K562 (cell line): ENCODE measurements at regions not wholly inside any gene's neighbourhood (a gene's known extent, or its start where the extent isn't known, plus 50 kb on each side); places are given as distances from the start of the nearest gene placed in this dataset.

Experiments
- ATAC-seq: fragments of 200-7000 bp; cut with Tn5 transposase; 3 replicates; pipeline ENCODE4 v1.9.1; 2020; ENCODE audit warnings: moderate library complexity
- BruUV-seq: library from RNA; stranded (reverse); fragments of 400-500 nt; replicated peaks from 2 replicates; lab custom pipeline; 2021; lab: Mats Ljungman, UMichigan
- CTCF ChIA-PET: fragments of 300-600 bp; formaldehyde crosslinking; extraction: SDS; loops from one replicate; lab custom pipeline; 2021; ENCODE audit warnings: low intra/inter-chr PET ratio; lab: Yijun Ruan, JAX
- POLR2A ChIA-PET: fragments of 300-600, 350-650 bp; sonication (Branson Sonifier 250); formaldehyde crosslinking; extraction: SDS; loops from one replicate; lab custom pipeline; 2021; ENCODE audit warnings: antibody characterized with exemption, inconsistent platforms; lab: Yijun Ruan, JAX
- DNase-seq, 4 experiments: peaks; one replicate each; pipeline versions ENCODE4 v3.0.0 to v3.0.0-alpha.2; 2011 to 2018; ENCODE audit warnings: low spot score in 3 of 4, mixed read lengths in 3 of 4; ENCODE audit errors: extremely low read depth in 1 of 4
- FAIRE-seq: peaks from 2 replicates; lab custom pipeline; 2011; peaks lifted over from hg19 to GRCh38; lab: Jason Lieb, UNC
- H2AFZ ChIP-seq: 2 replicates; pipeline ENCODE4 v1.6.0; 2011; ENCODE audit warnings: low read depth, low read length, control low read depth, inconsistent platforms
- H3K27ac ChIP-seq: fragments of 200-600 bp; 3 replicates; pipeline ENCODE4 v1.8.0; 2011; ENCODE audit warnings: low read depth, mild to moderate bottlenecking, control low read depth, inconsistent platforms, low read length, moderate library complexity, mixed read lengths; ENCODE audit errors: extremely low read depth
- H3K27me3 ChIP-seq, 2 experiments: fragments of 300-600 bp in 1 of 2; 2 replicates in 1 of 2; 3 replicates in 1 of 2; pipeline versions ENCODE4 v1.6.0 to v1.8.0; 2011; ENCODE audit warnings: inconsistent platforms in 2 of 2, low read length in 2 of 2, mild to moderate bottlenecking in 1 of 2, mixed read lengths in 1 of 2, moderate library complexity in 1 of 2; ENCODE audit not compliant: control insufficient read depth in 2 of 2, insufficient read depth in 2 of 2
- H3K36me3 ChIP-seq: fragments of 300-600 bp; 3 replicates; pipeline ENCODE4 v1.8.0; 2011; ENCODE audit warnings: mild to moderate bottlenecking, low read length, inconsistent platforms; ENCODE audit not compliant: control insufficient read depth, insufficient read depth
- H3K4me1 ChIP-seq, 2 experiments: fragments of 200-600 bp in 1 of 2; replicated peaks in 1 of 2; 2 replicates in 1 of 2; 3 replicates in 1 of 2; pipeline versions ENCODE4 v1.5.1 to v1.8.0; 2011; ENCODE audit warnings: inconsistent platforms in 2 of 2, low read length in 2 of 2, mild to moderate bottlenecking in 1 of 2, mixed read lengths in 1 of 2, moderate library complexity in 1 of 2; ENCODE audit not compliant: control insufficient read depth in 2 of 2, insufficient read depth in 2 of 2
- H3K4me2 ChIP-seq: 2 replicates; pipeline ENCODE4 v1.6.1; 2011; ENCODE audit warnings: low read length, control low read depth, inconsistent platforms, mixed read lengths; ENCODE audit not compliant: insufficient read depth
- H3K4me3 ChIP-seq: fragments of 200-600 bp; sonication (generic), shearing (Covaris generic); 2 replicates; pipeline ENCODE4 v1.5.1; 2016; ENCODE audit warnings: control low read depth, inconsistent platforms
- H3K79me2 ChIP-seq: fragments of 200-600 bp; 3 replicates; pipeline ENCODE4 v1.8.0; 2011; ENCODE audit warnings: low read length, inconsistent platforms; ENCODE audit not compliant: control insufficient read depth, insufficient read depth
- H3K9ac ChIP-seq, 2 experiments: 2 replicates each; pipeline versions ENCODE4 v1.6.0 to v1.6.1; 2011; ENCODE audit warnings: low read depth in 2 of 2, low read length in 2 of 2, control low read depth in 1 of 2, inconsistent platforms in 1 of 2, mild to moderate bottlenecking in 1 of 2, mixed read lengths in 1 of 2; ENCODE audit not compliant: insufficient read depth in 1 of 2
- H3K9me1 ChIP-seq: one replicate; pipeline ENCODE4 v1.6.0; 2011; ENCODE audit warnings: inconsistent platforms, mild to moderate bottlenecking, low read length, moderate library complexity; ENCODE audit not compliant: control insufficient read depth, insufficient read depth
- H3K9me3 ChIP-seq: replicated peaks from 2 replicates; pipeline ENCODE4 v1.5.1; 2011; ENCODE audit warnings: low read depth, low read length, inconsistent platforms; ENCODE audit not compliant: control insufficient read depth, insufficient read depth
- H4K20me1 ChIP-seq: replicated peaks from 2 replicates; pipeline ENCODE4 v1.6.1; 2011; ENCODE audit warnings: low read length, inconsistent platforms, mixed read lengths; ENCODE audit not compliant: control insufficient read depth, insufficient read depth
- BMI1 ChIP-seq: fragments of 150-350 bp; IDR thresholded peaks from 2 replicates; pipeline ENCODE4 v1.6.1; 2014; ENCODE audit warnings: low read length
- GTF2A2 ChIP-seq: IDR thresholded peaks from 2 replicates; pipeline ENCODE4 v1.6.1; 2016; ENCODE audit warnings: mild to moderate bottlenecking, missing genetic modification characterization, missing compliant biosample characterization
- TBL1XR1 ChIP-seq, 2 experiments: IDR thresholded peaks; 2 replicates each; pipeline ENCODE4 v1.6.1; 2012; ENCODE audit warnings: improper control_type of control experiment in 2 of 2, low read length in 2 of 2, mild to moderate bottlenecking in 1 of 2
- ZNF431 ChIP-seq: sonication (generic); formaldehyde crosslinking; IDR thresholded peaks from 2 replicates; pipeline ENCODE4 v1.8.0; 2022; ENCODE audit warnings: mild to moderate bottlenecking, missing genetic modification reagents
- WGBS: fragments of 100-300 bp; shearing (Covaris generic); methylation state at CpG from one replicate; pipeline ENCODE4 v1.1.6; 2016; ENCODE audit warnings: low coverage, mixed read lengths; ENCODE audit not compliant: insufficient coverage; ENCODE audit errors: missing lambda C conversion rate; 5-methylcytosine and 5-hydroxymethylcytosine counted together
- in situ Hi-C: fragments of 300-500 bp; cut with MboI; formaldehyde crosslinking; loops from 4 replicates; pipeline ENCODE4 v1.15.0; 2018; ENCODE audit warnings: inconsistent platforms, mixed read lengths
- intact Hi-C: fragments of 100-400 bp; cut with micrococcal nuclease; formaldehyde crosslinking; loops from 2 replicates; pipeline ENCODE4 v1.14.2; 2022
- TF ChIP-seq, protein P1 (sequence below): fragments of 450-650 bp; IDR thresholded peaks from 2 replicates; pipeline ENCODE4 v1.6.1; 2018; ENCODE audit not compliant: partially characterized antibody
- TF ChIP-seq, protein P2 (sequence below): fragments of 450-650 bp; IDR thresholded peaks from 2 replicates; pipeline ENCODE4 v1.6.1; 2017; ENCODE audit warnings: mild to moderate bottlenecking, moderate library complexity
- TF ChIP-seq, protein P3 (sequence below): fragments of 200-600 bp; sonication (generic); IDR thresholded peaks from one replicate; pipeline ENCODE4 v1.6.1; 2012; ENCODE audit warnings: mild to moderate bottlenecking, low read depth, low read length, inconsistent platforms

- no peaks in the 10 kb centered on the region for H3K79me2 ChIP-seq
- H3K4me3 ChIP-seq, result no peak overlapping the region
- ChIA-PET CTCF (no interaction called here), POLR2A (no interaction called here)
- no peak overlapping the region for H3K4me2 ChIP-seq
- in situ Hi-C loops (no loop called here), intact Hi-C loops (no loop called here)
- WGBS, result 0% methylated on average over 2 of the region's 2 CpGs
- H2AFZ ChIP-seq, result no peak overlapping the region
- ATAC-seq, result no peak
- H4K20me1 ChIP-seq, result no peaks in the 10 kb centered on the region
- DNase-seq, result no peak
- no peaks in the 10 kb centered on the region for H3K9me3 ChIP-seq
- H3K27me3 ChIP-seq, result no peaks in the 10 kb centered on the region
- no peaks in the 10 kb centered on the region for H3K36me3 ChIP-seq
- H3K9me1 ChIP-seq, result no peaks in the 10 kb centered on the region
- H3K4me1 ChIP-seq, result no peaks in the 10 kb centered on the region
- no TSS peak for BruUV-seq
- FAIRE-seq, result no peak
- H3K9ac ChIP-seq, result no peak overlapping the region
- no peak overlapping the region for H3K27ac ChIP-seq
- TF ChIP-seq ZNF431 (CRISPR knock-in tag) (no peak), BMI1 (no peak), TBL1XR1 (IDR thresholded peaks at IDR 0.05; ENCODE audit: low read length in 2 of 2) (no peak), GTF2A2 (tag) (no peak)
- TF ChIP-seq, protein P1, sequence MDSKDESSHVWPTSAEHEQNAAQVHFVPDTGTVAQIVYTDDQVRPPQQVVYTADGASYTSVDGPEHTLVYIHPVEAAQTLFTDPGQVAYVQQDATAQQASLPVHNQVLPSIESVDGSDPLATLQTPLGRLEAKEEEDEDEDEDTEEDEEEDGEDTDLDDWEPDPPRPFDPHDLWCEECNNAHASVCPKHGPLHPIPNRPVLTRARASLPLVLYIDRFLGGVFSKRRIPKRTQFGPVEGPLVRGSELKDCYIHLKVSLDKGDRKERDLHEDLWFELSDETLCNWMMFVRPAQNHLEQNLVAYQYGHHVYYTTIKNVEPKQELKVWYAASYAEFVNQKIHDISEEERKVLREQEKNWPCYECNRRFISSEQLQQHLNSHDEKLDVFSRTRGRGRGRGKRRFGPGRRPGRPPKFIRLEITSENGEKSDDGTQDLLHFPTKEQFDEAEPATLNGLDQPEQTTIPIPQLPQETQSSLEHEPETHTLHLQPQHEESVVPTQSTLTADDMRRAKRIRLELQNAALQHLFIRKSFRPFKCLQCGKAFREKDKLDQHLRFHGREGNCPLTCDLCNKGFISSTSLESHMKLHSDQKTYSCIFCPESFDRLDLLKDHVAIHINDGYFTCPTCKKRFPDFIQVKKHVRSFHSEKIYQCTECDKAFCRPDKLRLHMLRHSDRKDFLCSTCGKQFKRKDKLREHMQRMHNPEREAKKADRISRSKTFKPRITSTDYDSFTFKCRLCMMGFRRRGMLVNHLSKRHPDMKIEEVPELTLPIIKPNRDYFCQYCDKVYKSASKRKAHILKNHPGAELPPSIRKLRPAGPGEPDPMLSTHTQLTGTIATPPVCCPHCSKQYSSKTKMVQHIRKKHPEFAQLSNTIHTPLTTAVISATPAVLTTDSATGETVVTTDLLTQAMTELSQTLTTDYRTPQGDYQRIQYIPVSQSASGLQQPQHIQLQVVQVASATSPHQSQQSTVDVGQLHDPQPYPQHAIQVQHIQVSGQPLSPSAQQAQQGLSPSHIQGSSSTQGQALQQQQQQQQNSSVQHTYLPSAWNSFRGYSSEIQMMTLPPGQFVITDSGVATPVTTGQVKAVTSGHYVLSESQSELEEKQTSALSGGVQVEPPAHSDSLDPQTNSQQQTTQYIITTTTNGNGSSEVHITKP, result no peak
- TF ChIP-seq, protein P2, sequence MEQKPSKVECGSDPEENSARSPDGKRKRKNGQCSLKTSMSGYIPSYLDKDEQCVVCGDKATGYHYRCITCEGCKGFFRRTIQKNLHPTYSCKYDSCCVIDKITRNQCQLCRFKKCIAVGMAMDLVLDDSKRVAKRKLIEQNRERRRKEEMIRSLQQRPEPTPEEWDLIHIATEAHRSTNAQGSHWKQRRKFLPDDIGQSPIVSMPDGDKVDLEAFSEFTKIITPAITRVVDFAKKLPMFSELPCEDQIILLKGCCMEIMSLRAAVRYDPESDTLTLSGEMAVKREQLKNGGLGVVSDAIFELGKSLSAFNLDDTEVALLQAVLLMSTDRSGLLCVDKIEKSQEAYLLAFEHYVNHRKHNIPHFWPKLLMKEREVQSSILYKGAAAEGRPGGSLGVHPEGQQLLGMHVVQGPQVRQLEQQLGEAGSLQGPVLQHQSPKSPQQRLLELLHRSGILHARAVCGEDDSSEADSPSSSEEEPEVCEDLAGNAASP, result no peak
- TF ChIP-seq, protein P3, sequence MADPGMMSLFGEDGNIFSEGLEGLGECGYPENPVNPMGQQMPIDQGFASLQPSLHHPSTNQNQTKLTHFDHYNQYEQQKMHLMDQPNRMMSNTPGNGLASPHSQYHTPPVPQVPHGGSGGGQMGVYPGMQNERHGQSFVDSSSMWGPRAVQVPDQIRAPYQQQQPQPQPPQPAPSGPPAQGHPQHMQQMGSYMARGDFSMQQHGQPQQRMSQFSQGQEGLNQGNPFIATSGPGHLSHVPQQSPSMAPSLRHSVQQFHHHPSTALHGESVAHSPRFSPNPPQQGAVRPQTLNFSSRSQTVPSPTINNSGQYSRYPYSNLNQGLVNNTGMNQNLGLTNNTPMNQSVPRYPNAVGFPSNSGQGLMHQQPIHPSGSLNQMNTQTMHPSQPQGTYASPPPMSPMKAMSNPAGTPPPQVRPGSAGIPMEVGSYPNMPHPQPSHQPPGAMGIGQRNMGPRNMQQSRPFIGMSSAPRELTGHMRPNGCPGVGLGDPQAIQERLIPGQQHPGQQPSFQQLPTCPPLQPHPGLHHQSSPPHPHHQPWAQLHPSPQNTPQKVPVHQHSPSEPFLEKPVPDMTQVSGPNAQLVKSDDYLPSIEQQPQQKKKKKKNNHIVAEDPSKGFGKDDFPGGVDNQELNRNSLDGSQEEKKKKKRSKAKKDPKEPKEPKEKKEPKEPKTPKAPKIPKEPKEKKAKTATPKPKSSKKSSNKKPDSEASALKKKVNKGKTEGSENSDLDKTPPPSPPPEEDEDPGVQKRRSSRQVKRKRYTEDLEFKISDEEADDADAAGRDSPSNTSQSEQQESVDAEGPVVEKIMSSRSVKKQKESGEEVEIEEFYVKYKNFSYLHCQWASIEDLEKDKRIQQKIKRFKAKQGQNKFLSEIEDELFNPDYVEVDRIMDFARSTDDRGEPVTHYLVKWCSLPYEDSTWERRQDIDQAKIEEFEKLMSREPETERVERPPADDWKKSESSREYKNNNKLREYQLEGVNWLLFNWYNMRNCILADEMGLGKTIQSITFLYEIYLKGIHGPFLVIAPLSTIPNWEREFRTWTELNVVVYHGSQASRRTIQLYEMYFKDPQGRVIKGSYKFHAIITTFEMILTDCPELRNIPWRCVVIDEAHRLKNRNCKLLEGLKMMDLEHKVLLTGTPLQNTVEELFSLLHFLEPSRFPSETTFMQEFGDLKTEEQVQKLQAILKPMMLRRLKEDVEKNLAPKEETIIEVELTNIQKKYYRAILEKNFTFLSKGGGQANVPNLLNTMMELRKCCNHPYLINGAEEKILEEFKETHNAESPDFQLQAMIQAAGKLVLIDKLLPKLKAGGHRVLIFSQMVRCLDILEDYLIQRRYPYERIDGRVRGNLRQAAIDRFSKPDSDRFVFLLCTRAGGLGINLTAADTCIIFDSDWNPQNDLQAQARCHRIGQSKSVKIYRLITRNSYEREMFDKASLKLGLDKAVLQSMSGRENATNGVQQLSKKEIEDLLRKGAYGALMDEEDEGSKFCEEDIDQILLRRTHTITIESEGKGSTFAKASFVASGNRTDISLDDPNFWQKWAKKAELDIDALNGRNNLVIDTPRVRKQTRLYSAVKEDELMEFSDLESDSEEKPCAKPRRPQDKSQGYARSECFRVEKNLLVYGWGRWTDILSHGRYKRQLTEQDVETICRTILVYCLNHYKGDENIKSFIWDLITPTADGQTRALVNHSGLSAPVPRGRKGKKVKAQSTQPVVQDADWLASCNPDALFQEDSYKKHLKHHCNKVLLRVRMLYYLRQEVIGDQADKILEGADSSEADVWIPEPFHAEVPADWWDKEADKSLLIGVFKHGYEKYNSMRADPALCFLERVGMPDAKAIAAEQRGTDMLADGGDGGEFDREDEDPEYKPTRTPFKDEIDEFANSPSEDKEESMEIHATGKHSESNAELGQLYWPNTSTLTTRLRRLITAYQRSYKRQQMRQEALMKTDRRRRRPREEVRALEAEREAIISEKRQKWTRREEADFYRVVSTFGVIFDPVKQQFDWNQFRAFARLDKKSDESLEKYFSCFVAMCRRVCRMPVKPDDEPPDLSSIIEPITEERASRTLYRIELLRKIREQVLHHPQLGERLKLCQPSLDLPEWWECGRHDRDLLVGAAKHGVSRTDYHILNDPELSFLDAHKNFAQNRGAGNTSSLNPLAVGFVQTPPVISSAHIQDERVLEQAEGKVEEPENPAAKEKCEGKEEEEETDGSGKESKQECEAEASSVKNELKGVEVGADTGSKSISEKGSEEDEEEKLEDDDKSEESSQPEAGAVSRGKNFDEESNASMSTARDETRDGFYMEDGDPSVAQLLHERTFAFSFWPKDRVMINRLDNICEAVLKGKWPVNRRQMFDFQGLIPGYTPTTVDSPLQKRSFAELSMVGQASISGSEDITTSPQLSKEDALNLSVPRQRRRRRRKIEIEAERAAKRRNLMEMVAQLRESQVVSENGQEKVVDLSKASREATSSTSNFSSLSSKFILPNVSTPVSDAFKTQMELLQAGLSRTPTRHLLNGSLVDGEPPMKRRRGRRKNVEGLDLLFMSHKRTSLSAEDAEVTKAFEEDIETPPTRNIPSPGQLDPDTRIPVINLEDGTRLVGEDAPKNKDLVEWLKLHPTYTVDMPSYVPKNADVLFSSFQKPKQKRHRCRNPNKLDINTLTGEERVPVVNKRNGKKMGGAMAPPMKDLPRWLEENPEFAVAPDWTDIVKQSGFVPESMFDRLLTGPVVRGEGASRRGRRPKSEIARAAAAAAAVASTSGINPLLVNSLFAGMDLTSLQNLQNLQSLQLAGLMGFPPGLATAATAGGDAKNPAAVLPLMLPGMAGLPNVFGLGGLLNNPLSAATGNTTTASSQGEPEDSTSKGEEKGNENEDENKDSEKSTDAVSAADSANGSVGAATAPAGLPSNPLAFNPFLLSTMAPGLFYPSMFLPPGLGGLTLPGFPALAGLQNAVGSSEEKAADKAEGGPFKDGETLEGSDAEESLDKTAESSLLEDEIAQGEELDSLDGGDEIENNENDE, result no peak
These were observed 159.8 kb upstream of the ETAA1 start for GRCh38 chr2:67237288-67237687.
